HCT116 (cell line): ENCODE measurements at regions not wholly inside any gene's neighbourhood (a gene's known extent, or its start where the extent isn't known, plus 50 kb on each side); places are given as distances from the start of the nearest gene placed in this dataset.

ENCODE experiments used
- ELF1 ChIP-seq: IDR thresholded peaks from 2 replicates; pipeline ENCODE4 v1.6.1; 2012; ENCODE audit warnings: low read depth, borderline replicate concordance
- JUND ChIP-seq: IDR thresholded peaks from 2 replicates; pipeline ENCODE4 v1.6.1; 2012
- POLR2A ChIP-seq: IDR thresholded peaks from 2 replicates; pipeline ENCODE4 v1.7.0; 2011; ENCODE audit warnings: borderline replicate concordance; ENCODE audit not compliant: insufficient read depth, insufficient read length; ENCODE audit errors: extremely low read depth
- POLR2AphosphoS5 ChIP-seq: IDR thresholded peaks from 2 replicates; pipeline ENCODE4 v1.6.1; 2011; ENCODE audit warnings: mild to moderate bottlenecking, low read depth, low read length, moderate library complexity
- REST ChIP-seq: IDR thresholded peaks from 2 replicates; pipeline ENCODE4 v1.6.1; 2012; ENCODE audit warnings: low read depth
- ZFX ChIP-seq: fragments of 450-650 bp; IDR thresholded peaks from 2 replicates; pipeline ENCODE4 v1.6.1; 2017
- TF ChIP-seq, protein P1 (sequence below), 3 experiments: fragments of 200-600 bp in 1 of 3; sonication (generic) in 1 of 3; IDR thresholded peaks in 2 of 3; conservative IDR thresholded peaks in 1 of 3; 2 replicates each; pipeline ENCODE4 v1.5.1; 2012 to 2017; ENCODE audit warnings: low read depth in 2 of 3, low read length in 2 of 3, antibody characterized with exemption in 1 of 3, borderline replicate concordance in 1 of 3, control low read depth in 1 of 3, mild to moderate bottlenecking in 1 of 3, mixed read lengths in 1 of 3, mixed run types in 1 of 3, moderate library complexity in 1 of 3; ENCODE audit not compliant: insufficient read depth in 1 of 3

DNA sequence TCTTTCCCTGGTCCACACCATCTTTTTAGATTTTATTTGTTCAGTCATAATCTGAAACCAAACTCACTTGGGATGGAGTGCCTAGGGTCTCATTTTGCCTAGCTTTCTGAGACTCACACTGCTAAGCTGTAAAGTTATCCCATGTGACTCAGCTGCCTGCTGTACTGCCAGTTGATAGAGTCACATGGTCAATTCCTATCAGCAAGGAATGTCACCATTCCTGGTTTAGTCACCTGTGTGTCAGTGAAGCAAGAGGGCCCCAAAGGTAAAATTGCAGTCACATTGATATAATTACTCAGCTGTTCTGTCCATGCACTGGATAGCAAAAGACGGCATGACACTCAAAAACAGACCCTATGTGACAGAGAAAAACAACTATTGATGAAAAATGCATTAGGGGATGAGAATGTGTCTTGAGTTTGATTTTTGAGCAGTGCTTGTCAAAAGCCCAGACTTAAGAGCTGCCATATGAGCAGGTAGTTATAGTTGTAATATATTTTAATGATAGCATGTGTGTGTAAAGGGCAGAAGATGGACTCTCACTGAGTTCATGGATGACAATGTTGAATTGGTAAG lies 413.2 kb downstream of the PPARGC1A start:
- TF ChIP-seq, protein P1, sequence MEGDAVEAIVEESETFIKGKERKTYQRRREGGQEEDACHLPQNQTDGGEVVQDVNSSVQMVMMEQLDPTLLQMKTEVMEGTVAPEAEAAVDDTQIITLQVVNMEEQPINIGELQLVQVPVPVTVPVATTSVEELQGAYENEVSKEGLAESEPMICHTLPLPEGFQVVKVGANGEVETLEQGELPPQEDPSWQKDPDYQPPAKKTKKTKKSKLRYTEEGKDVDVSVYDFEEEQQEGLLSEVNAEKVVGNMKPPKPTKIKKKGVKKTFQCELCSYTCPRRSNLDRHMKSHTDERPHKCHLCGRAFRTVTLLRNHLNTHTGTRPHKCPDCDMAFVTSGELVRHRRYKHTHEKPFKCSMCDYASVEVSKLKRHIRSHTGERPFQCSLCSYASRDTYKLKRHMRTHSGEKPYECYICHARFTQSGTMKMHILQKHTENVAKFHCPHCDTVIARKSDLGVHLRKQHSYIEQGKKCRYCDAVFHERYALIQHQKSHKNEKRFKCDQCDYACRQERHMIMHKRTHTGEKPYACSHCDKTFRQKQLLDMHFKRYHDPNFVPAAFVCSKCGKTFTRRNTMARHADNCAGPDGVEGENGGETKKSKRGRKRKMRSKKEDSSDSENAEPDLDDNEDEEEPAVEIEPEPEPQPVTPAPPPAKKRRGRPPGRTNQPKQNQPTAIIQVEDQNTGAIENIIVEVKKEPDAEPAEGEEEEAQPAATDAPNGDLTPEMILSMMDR (IDR thresholded peaks at IDR 0.05 in 2 of 3, conservative IDR thresholded peaks at IDR 0.05 in 1 of 3; ENCODE audit: borderline replicate concordance in 1 of 3, insufficient read depth in 1 of 3, low read depth in 2 of 3, low read length in 2 of 3) = no peak
- TF ChIP-seq REST = no peak
- no peak for TF ChIP-seq ELF1
- TF ChIP-seq POLR2A = no peak
- no peak for TF ChIP-seq ZFX
- TF ChIP-seq POLR2AphosphoS5 = no peak
- TF ChIP-seq JUND = no peak
